SKM-1 treated with dmso at 0.1 percent for 144 hours (cell line): ENCODE measurements at regions not wholly inside any gene's neighbourhood (a gene's known extent, or its start where the extent isn't known, plus 50 kb on each side); places are given as distances from the start of the nearest gene placed in this dataset.
"Not testable (repeated sequence)": the region's sequence is repeated elsewhere in the genome, so short reads cannot be mapped to it uniquely, and the experiment has no call there.

Experiments
- DNase-seq: peaks from one replicate; lab custom pipeline; 2025; ENCODE audit not compliant: unreplicated experiment; lab: John Stamatoyannopoulos, UW

DNA sequence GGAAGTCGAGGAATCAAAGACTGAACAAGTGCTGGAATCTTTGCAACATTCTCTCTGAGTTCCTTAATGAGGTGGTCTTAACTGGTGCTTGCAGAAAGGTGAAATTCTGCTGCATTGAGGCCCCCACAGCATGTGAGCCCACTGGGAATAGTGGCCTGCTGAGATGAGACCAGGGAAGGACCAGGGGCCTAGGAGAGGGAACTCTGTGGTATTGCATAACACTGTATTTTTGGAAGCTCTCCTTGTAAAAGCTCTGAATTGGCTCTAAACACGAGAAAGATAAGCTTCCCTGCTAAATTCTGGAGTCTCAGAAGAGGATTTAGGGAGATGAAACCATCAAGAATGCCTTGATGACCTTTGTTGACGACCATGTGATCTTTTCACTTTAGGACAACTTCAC, 100.4 kb upstream of the TSC22D1 start:
- no peak for DNase-seq

DNA sequence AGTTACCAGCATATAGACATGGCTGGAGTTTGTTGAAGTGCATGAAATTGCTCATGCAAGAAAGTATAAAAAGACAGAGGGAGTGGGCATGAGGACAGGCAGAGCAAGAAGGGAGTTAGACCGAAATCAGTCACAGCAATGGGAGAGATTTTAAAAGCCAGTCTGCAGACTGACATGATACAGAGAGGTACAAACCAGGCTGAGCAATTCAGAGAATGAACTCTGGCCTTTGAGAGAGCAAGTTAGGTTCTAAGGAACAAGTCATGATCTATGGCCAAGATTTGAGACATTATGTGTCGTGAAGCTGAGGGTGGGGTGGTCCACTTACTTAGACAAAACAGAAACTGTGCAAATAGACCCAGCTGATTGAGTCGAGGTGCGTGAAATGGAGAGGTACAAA, 93.4 kb upstream of the TSC22D1 start:
- DNase-seq, result no peak

DNA sequence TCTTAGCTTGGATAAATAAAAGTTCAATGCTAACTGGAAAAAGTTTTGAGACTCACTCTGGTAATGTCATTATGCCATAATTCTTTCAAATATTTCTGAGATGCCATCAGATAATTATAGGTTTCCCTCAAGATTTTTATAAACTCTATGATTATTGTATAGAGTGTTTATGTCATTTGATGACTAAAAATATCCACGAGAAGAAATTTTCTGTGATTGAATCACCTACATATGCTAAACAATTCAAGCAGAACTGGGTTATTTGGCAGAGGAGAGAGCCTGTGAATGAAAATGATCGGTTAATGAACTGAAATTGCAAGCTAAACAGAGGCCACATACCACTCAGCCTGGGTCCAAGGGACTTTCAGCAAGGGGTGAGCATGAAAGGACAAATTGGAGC, 92.6 kb upstream of the TSC22D1 start:
- no peak for DNase-seq

DNA sequence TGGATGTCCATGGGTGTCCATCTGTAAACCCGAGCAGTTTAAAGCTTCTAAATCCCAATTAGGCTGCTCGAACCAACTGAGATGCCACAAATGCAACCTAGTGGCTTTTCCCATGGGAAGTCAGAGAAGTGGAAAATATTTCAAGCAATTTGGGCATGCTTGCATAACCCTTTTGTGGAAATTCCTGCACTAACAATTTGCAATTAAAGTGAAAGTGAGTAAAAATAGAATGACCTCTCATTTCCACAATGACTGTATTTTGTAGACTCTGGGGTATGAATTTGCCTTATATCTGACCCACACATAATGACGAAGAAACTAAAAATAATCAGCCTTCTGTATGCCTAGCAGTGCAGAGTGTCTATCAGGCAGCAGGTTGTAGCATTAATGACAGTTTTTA, 91.8 kb upstream of the TSC22D1 start:
- DNase-seq, result no peak

DNA sequence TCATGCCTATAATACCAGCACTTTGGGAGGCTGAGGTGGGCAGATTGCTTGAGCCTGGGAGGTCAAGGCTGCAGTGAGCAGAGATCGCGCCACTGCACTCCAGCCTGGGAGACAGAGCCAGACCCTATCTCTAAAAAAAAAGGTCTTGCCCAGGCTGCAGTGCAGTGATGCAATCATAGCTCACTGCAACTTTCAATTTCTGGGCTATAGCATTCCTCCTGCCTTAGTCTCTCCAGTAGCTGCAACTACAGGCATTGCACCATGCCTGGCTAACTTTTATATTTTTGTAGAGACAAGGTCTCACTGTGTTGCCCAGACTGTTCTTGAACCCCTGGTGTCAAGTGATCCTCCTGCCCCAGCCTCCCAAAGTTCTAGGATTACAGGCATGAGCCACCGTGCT, 90.4 kb upstream of the TSC22D1 start:
- not testable (repeated sequence) for DNase-seq

DNA sequence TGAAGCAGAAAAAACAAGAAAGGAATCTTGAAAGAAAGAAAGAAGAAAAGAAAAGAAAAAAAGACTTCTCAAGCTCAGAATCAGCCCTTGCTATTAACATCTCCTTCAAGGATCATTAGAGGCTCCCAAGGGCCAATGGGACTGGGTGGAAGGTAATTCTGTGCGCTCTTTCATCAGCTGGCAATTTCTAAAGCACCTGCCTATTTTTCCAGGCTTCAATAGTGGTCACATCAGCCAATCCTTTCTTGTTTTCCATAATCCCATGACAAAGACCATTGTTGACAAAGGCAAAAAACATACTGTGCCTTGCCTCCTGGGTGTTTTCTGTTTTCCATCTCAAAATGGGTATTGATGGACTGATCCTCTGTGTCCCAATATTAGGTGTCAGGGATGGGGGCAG, 88.2 kb upstream of the TSC22D1 start:
- no peak for DNase-seq

DNA sequence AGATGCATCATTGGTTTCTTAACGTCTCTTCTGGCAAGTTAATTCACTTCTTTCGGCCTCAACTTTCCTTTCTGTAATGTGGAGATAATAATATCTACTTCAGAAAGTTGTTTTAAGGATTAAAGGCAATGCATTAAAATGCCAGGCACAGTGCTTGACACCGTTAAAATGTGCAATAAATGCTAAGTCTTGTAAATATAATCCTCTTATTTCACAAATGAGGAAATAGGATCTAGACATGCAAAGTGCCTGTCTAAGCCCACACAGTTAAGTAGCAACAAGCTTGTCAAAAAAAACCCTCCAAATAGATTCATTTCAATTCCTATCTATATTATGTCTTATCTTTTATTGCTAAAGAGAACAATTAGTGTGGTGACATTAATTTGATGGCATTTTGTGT, 86.4 kb upstream of the TSC22D1 start:
- no peak for DNase-seq

DNA sequence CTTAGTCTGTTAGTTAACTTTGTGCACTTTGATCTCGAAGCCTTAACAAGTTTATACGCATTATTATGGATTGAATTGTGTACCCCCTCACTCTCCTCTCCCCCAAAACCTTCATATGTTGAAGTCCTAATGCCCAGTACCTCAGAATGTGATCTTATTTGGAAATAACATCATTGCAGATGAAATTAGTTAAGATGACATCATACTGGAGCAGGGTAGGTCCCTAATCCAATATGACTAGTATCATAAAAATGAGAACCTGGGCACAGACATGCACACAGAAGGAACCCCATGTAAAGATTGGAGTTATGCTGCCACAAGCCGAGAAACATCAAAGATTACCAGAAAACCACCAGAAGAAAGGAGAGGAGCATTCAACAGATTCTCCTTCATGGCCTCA, 85.8 kb upstream of the TSC22D1 start:
- DNase-seq, result no peak

DNA sequence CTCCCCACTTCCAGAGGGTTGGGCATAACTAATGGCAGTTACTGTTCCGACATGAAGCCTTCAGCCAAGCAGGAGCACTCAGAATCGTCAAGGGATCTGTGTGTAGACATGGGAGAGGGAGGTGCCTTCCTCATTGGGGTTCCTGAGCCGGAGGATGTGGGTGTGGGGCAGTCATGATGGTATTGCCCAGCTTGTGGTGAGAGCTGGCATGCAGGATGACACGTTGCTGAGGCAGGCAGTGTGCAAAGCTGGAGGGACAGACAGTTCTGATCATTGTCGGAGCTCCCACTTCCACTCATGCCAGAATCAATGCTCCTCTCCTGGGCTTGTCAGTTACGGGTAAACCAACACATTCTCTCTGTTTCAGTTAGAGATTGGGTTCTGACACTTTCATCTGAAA, 83.9 kb upstream of the TSC22D1 start:
- no peak for DNase-seq

DNA sequence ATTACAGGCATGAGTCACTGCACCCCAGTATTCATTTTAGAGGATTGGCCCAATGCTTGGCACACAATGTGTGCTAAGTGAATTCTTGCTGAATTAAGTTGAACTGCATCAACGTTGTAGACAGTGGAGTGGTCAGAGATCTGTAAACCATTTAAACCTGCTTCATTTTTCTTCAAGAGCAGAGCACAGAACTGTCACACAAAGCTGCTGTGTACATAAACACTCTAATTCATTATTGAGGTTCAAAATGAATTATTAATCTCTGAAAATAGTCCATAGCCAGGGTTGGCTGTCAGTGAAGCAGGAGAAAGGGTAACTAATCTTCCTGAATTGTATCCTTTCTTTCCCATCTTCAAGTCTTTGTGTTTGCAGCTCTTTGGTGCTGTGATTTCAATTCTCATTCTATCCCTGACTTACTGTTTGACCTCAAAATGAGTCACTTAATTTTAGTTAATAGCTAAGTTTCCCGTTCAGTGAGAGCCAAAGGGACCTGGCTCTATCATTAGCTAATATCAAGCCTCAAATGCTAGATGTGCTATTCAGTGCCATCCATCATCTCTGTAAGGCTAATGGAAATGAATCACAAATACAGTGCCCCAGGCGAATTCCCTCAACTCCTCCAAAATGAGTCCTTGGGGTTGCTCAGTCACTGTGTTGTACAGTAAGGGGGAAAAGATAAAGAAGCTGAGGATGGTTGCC, 77.0 kb upstream of the TSC22D1 start:
- no peak for DNase-seq

DNA sequence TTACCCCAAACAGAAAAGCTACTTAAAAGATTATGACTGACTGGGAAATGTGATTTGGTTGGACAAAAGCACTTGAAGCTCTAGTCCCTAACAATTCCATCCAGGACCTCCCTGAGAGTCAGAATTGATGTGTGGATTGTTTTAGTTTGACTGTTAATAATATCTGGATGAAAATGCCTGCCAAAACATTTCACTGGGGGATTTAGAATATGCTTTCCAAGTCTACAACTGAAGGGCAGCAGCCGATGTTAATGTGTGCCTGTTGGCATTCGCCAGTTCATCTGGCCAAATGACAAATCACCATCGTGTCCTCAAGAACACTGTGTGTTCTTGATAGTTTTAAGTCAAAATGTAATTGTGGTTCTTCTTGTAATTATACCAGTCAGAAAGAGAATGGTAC, 76.0 kb upstream of the TSC22D1 start:
- no peak for DNase-seq

DNA sequence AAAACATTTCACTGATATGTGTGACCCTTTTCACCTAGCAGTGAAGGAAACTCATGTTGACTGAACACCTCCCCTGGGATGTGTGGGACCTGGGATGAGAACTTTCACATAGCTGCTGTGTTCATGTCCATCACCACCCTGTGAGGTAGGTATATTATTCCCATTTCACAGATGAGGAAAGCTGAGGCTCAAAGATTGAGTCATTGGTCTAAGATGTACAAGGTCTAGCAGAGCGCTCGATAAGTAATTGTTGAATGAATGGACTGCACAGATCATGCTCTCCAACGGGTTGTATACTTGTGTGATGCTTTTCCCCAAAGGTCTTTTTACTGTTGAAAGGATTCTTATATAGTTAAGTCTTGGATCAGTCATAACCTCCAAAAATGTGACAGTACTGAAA, 75.6 kb upstream of the TSC22D1 start:
- no peak for DNase-seq

DNA sequence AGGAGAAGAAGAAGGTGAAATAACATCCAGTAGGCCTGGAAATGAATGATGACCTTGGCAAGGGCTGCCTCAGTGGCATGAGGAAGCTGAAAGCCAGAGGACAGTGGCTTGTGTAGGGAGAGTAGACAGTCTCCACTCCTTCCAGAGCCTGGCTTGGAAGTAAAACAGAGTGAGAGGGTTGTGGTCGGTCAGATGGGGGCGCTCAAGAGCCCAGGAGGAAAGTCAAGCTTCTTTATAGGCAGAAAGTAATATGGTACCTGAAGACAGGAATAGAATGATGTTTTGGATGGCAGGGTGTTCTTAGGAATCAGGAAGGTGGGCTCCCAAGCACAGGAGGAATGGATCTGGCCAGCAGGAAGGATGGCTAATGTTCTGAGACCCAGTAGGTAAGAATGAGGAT, 75.1 kb upstream of the TSC22D1 start:
- DNase-seq, result no peak

DNA sequence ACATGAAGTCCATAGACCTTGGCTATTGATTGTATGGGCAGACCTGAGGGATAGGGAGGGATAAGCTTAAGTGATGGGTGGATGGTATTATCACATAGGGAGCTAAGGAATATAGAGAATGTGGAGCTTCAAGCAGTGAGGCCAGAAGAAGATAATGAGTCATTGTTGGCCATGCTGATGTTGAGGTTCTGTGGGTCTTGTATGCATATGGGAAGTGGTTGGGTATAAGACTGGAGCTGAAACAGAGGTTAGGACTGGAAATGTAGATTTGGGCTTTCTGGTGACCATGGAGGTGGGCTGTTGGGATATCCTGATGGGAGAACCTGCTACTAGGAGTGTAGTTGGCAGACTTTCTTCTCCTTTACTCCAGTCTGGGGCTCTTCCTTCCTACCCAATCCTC, 73.7 kb upstream of the TSC22D1 start:
- no peak for DNase-seq

DNA sequence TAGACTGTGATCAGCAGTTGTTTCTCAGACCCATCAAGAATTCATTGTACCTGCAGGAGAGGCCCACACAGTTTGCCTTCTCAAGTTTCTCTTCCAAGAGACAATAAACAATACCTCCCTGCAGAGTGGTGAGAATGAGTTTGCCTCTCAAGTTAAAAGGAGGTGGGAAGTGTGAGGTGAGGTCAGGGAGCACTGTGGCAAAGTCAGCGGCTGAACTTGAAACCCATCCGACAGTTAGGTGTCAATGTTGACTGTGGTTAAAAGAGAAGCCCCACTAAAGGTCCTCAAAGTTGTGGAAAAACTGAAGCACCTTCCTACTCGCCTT, 72.9 kb upstream of the TSC22D1 start:
- DNase-seq, result no peak

DNA sequence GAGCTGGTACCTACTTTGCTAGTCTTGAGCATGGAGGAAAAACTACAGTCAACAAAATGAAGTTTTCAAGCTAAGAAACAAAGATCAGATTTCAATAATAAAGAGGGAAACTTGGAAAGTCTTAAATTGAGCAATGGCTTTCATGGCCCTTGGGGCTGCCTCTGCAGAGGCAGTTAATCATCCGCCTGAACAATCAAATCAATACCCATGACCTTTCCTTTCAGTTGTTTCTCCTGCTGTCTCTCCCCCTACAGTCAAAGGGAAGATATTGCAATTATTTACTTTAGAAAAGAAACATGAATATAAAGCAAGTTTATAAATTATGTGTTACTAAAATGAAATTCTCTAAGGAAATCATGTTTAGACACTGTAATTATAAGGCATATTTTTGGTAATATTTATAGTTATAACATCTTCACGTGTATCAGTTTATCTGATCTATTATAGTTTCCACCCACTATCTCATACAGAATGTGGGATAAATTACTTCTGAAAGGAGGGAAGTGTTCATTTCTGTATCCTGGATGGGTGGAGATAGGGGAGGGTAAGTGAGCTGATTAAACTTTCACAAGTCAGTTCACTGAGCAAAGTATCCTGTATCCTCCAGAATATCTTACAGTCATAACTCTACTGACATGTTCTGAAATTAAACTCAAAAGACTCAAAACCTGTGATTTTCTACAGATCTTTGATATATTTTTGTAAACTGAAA, 72.4 kb upstream of the TSC22D1 start:
- DNase-seq, result no peak

DNA sequence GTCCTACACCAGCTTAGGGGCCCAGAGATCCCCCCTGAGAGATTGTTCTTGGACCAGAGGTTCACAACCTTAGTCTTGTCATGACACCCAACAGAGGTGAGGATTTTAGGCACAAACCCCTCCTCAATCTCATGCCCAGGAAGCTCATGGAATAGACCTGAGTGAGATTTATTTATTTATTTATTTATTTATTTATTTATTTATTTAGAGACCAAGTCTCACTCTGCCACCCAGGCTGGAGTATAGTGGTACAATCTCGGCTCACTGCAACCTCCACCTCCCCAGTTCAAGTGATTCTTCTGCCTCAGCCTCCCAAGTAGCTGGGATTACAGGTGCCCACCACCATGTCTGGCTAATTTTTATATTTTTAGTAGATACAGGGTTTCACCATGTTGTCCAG, 71.4 kb upstream of the TSC22D1 start:
- not testable (repeated sequence) for DNase-seq

DNA sequence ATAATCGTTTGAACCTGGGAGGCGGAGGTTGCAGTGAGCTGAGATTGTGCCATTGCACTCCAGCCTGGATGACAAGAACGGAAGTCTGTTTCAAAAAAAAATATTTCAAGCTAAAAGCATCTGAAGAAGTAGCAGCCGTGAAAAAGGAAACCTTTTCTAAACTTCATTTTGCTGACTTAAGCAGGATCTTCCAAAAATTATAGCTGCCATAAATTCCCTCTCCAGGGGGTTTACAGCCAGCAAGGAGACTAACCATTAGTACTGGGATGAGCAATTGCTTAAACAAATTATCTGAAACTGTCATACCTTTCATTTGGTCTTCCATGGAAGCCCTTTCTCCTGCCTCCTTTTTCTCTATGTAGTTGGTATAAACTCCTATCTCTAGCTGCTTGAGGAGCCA, 69.9 kb upstream of the TSC22D1 start:
- no peak for DNase-seq

DNA sequence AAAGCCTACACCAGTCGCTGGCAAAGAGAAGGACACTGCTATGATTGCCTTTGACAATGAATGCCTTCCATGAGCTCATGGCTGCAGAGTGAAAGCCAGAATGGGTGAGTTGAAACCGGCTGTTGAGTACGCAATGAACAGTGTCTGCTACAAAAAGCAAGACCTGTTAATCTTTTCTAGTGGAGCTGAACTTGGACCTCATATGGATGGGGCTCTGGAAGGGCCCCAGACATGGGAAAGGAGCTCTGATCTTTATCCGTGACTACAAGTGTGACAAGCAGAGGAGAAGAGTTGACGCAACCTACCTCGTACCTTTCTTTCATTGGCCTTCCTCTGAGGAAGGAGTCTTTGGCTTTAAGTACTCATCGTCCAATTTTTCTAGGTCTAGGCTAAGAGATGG, 67.1 kb upstream of the TSC22D1 start:
- no peak for DNase-seq

DNA sequence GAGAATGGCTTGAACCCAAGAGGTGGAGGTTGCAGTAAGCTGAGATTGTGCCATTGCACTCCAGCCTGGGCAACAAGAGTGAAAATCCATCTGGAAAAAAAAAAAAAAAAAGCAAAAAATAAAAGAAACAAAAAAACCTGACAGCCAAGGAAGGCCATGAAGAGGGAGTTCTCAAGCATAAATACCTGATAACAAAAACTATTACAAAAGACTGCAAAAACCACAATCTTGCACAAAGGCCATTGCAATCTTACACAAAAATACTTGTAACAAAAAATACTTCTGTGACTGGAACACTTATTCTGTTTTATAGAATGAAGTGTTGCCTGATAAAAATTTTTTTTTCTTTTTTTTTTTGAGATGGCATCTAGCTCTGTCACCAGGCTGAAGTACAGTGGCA, 61.5 kb upstream of the TSC22D1 start:
- no peak for DNase-seq

DNA sequence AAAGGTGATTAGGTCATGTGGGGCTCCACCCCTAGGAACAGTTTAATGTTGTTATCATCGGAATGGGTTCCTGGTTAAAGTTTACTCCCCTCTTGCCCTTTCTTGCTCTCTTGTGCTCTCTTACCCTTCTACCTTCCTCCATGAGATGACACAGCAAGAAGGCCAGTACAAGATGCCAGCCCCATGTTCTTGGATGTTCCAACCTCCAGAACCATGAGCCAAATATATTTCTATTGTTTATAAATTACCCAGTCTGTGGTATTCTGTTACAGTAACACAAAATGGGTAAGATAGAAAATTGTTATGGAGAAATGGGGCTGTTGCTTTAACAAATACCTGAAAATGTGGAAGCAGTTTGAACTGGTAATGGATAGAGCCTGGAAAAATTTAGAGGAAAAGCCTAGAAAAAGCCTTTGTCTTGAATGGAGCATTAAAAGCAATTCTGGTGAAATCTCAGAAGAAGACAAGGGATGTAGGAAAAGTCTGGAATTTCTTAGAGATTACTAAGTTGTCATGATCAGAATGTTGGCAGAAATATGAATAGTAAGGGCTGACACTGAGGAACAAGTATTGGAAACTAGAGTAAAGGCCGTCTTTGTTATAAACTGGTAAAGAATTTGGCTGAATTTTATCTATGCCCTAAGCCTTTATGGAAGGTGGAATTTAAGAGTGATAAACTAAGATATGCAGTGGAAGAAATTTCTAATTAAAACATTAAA, 53.5 kb upstream of the TSC22D1 start:
- DNase-seq, result no peak

DNA sequence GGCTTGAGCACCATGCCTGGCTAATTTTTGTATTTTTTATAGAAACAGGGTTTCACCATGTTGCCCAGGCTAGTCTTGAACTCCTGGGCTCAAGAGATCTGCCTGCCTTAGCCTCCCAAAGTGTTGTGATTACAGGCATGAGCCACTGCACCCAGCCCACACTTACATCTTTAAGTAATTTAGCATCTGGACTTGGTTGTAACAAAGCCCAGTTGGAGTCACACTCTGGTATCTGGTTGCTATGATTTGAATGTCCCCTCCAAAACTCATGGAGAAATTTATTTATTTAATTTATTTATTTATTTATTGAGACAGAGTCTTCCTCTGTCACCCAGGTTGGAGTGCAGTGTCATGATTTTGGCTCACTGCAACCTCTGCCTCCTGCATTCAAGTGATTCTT, 52.7 kb upstream of the TSC22D1 start:
- DNase-seq, result not testable (repeated sequence)

DNA sequence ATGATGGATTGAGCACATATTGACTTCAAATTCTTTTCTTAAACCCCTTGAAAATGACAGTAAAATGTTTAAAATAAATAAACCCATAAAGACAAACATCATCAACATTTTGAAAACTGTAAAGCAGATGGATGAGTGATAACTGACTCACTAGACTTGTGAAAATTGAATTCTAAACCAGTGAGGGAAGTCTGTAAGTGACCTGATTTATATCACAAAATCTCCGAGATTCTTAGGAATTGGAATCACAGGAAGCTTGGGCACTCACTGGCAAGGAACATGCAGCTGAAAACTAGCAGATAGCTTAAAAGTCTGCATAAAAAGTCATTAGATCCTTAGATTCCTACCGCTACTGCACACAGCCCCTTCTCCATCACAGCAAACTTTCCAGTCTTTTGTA, 51.3 kb upstream of the TSC22D1 start:
- no peak for DNase-seq
